D721Med (cell line): ENCODE measurements at regions not wholly inside any gene's neighbourhood (a gene's known extent, or its start where the extent isn't known, plus 50 kb on each side); places are given as distances from the start of the nearest gene placed in this dataset.

Source experiments
- DNase-seq: peaks from one replicate; pipeline ENCODE4 v3.0.0; 2011; ENCODE audit warnings: low spot score; ENCODE audit not compliant: insufficient read length
- FAIRE-seq: peaks from 2 replicates; lab custom pipeline; 2011; peaks lifted over from hg19 to GRCh38; lab: Jason Lieb, UNC
- CTCF ChIP-seq: IDR thresholded peaks from 2 replicates; pipeline ENCODE4 v1.5.1; 2012; ENCODE audit warnings: mild to moderate bottlenecking, control low read depth; ENCODE audit not compliant: insufficient read depth; ENCODE audit errors: missing control alignments

- FAIRE-seq (no peak), DNase-seq (no peak)
- no peak for TF ChIP-seq CTCF
Measured at GRCh38 chr2:8452296-8452695, 229.6 kb upstream of the ID2 start.

- DNase-seq (no peak), FAIRE-seq (no peak)
- TF ChIP-seq CTCF, result no peak
Measured at GRCh38 chr2:8452979-8453903, 228.6 kb upstream of the ID2 start.

GRCh38 chr2:8453904-8454302, 228.0 kb upstream of the ID2 start:
- FAIRE-seq (no peak), DNase-seq (no peak)
- TF ChIP-seq CTCF, result no peak

GRCh38 chr2:8454797-8455196, 227.1 kb upstream of the ID2 start:
- no peak for TF ChIP-seq CTCF
- no peak for DNase-seq
- no peak for FAIRE-seq

- TF ChIP-seq CTCF, result no peak
Measured at GRCh38 chr2:8455236-8456150, 226.4 kb upstream of the ID2 start.

GRCh38 chr2:8456151-8457091, 225.4 kb upstream of the ID2 start:
- DNase-seq (no peak), FAIRE-seq (no peak)
- TF ChIP-seq CTCF, result no peak

More at GRCh38 chr2:8455236-8456150, 226.4 kb upstream of the ID2 start:
- DNase-seq (no peak), FAIRE-seq (no peak)
